WI38 (cell line): ENCODE measurements at regions not wholly inside any gene's neighbourhood (a gene's known extent, or its start where the extent isn't known, plus 50 kb on each side); places are given as distances from the start of the nearest gene placed in this dataset.

ENCODE experiments used
- H3K4me3 ChIP-seq: 2 replicates; pipeline ENCODE4 v1.5.1; 2011; ENCODE audit warnings: low read depth, mild to moderate bottlenecking, control low read depth, low read length
- TF ChIP-seq, protein P1 (sequence below): IDR thresholded peaks from 2 replicates; pipeline ENCODE4 v1.5.1; 2012; ENCODE audit warnings: low read depth, mild to moderate bottlenecking, control low read depth, low read length

DNA sequence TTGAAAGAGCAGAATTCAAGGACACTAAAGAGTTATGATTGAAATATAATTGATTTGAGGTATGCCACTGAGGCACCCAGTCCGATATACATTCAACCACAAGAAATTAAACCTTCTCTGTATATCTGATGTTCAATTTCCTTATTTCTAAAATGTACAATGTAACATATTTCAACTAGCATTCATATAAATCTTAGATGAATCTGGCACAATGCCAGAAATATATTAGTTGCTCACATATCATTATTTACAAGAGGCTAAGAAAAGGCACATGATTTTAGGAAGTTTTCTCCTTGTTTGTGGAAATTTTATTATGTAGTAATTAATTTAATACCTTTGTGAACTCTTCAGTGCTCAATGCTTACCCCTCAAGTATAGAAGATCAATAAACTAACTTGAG, 532.3 kb downstream of the KCNA4 start:
- TF ChIP-seq, protein P1, sequence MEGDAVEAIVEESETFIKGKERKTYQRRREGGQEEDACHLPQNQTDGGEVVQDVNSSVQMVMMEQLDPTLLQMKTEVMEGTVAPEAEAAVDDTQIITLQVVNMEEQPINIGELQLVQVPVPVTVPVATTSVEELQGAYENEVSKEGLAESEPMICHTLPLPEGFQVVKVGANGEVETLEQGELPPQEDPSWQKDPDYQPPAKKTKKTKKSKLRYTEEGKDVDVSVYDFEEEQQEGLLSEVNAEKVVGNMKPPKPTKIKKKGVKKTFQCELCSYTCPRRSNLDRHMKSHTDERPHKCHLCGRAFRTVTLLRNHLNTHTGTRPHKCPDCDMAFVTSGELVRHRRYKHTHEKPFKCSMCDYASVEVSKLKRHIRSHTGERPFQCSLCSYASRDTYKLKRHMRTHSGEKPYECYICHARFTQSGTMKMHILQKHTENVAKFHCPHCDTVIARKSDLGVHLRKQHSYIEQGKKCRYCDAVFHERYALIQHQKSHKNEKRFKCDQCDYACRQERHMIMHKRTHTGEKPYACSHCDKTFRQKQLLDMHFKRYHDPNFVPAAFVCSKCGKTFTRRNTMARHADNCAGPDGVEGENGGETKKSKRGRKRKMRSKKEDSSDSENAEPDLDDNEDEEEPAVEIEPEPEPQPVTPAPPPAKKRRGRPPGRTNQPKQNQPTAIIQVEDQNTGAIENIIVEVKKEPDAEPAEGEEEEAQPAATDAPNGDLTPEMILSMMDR: no peak

DNA sequence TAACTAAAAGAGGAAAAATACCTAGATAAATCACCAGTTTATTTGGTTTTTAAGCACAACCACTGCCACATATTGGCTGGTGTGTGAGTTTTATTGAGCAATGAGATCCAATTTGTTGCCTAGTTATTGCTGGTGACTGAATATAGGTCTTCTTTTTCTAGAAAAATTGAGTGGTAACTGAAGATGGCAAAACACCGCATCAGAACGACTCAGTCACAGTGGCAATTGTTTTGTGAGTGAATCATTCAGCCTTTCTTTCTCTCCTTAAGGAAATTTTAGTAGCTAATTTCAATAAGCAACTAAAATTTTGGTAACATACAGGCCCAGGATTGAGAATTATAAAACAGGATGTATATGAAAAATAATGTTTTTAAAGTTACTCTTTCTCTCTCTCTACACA, 533.0 kb downstream of the KCNA4 start:
- TF ChIP-seq, protein P1: no peak
- H3K4me3 ChIP-seq: no peak overlapping the region

More for the DNA sequence above, 532.3 kb downstream of the KCNA4 start:
- no peak overlapping the region for H3K4me3 ChIP-seq

DNA sequence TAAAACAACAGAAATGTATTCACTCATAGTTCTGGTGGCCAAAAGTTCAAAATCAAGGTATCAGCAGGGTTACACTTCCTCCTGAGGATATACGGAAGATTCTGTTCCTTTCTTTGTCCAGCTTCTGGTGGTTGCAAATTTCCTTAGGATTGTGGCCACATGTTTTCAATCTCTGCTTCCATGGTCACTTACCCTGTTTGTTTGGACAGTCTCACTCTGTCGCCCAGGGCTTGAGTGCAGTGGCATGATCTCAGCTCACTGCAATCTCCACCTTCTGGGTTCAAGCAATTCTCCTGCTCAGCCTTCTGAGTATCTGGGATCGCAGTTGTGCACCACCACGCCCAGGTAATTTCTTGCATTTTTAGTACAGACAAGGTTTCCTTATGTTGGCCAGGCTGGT, 534.3 kb downstream of the KCNA4 start:
- no peak overlapping the region for H3K4me3 ChIP-seq
- TF ChIP-seq, protein P1: no peak

DNA sequence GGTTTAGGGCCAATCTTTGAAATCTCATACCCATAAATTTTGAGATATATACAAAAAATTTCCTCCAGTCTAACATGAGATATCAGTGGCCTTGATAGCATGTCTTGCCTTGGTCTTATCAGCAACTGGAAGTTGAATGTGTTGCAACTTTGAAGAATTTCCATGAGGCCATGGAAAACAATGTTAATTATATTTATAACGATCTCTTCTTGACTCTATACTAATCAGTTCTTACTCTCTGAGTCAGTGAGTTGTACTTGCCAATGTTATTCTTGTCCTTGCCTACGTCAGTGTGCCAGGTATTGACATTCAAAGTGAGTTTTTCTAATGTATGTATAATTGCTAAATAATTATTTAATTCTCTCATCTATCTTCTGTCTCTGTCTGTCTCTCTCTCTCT, 535.1 kb downstream of the KCNA4 start:
- H3K4me3 ChIP-seq: no peak overlapping the region
- TF ChIP-seq, protein P1: no peak

DNA sequence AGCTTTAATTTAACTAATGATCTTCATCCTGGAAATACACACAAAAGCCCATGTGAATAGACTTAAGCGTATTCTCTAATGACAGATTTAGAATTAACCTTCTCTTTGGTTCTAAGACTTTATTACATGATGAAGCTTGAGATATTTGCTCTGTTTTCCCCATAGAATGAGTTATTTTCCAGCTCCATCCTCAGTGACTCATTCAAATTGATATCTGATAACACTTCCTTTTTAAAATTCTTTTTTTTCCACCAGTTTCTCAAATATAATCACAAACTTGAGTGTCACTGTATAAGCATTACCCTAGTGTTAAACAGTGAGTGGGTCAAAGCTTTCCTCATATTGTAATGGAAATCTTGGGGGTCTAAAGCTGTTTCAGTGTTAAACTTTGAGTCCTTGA, 535.8 kb downstream of the KCNA4 start:
- TF ChIP-seq, protein P1: no peak
- no peak overlapping the region for H3K4me3 ChIP-seq

DNA sequence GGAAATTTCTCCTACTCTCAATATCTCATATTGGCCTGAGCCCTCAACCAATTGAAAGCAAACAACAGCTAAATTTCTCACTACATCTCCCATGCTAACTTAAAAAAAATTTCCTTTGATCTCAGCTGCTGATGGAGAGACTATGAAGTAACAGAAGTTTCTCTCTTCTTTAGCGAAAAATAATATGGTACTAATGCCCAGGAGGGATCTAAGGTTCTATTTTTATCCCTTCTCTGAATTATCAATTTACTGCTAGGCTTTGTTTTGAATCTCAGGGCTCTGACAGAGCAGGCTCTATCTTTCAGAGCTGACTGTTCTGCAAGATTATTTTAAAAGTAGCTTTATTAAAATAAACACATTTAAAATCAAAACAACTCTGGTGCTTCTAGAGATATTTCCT, 558.6 kb downstream of the KCNA4 start:
- TF ChIP-seq, protein P1: no peak
- no peak overlapping the region for H3K4me3 ChIP-seq

DNA sequence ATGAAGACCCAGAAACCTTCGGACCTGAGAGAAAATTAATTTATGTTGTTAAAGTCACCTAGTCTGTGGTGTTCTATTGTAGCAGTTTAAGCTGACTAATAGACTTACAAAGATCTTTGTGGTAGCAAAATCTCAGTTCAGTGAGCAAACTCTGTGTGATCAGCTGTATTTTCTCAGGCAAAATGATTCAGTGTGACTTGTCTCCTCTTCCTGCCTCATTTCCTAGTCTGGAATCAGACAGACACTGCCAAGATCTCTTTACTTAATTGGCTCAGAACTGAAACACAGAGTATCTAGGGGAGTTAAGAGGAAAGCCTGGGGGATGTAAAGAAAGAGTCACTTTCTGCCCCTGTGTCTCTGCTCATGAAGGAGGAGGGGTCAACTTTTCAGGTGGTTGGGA, 564.7 kb downstream of the KCNA4 start:
- no peak overlapping the region for H3K4me3 ChIP-seq
- TF ChIP-seq, protein P1: no peak
